ENCODE measurements at regions not wholly inside any gene's neighbourhood (a gene's known extent, or its start where the extent isn't known, plus 50 kb on each side); places are given as distances from the start of the nearest gene placed in this dataset.

DNA sequence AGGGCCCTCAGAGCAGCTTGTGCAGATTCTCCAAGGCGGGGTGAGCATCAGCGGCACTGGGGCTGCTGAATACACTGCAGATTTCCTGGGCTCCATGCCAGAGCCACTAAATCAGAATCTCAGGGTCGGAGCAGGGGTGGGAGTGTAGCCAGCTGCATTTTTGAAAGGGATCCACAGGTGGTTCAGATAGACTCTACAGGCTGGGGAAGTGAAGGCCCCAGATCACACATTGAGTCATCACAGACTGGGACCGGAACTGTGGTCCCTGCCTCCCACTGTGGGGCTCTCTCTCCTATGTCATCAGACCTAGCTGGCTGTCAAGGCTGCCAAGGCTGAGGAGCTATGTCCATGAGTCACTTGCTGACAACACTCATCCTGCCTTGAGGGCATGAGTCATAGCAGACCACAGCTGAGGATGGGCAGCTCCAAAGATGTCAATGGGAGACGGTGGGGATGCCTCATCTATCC, 162.3 kb upstream of the MAMLD1 start:
- Histone ChIP-seq H3K9ac (ENCODE audit: control insufficient read depth, insufficient read depth, low read length) (no peak overlapping the region), H3K79me2 (ENCODE audit: control insufficient read depth, insufficient read depth, low read length) (no peaks in the 10 kb centered on the region), H2AFZ (ENCODE audit: control insufficient read depth, low read depth, low read length) (no peak overlapping the region), H3K27ac (ENCODE audit: control insufficient read depth, insufficient read depth) (peak overlapping the region; percentile 11; the same call in 1 of the 2 replicates), H3K4me2 (ENCODE audit: control insufficient read depth, insufficient read depth) (no peak overlapping the region), H4K20me1 (ENCODE audit: control insufficient read depth, insufficient read depth) (no peaks in the 10 kb centered on the region), H3K27me3 (replicated peaks in 1 of 2; ENCODE audit: control insufficient read depth in 2 of 2, insufficient read depth in 2 of 2, low read length in 1 of 2) (no peaks in the 10 kb centered on the region), H3K4me3 (no peak overlapping the region), H3K9me3 (replicated peaks; ENCODE audit: control insufficient read depth, insufficient read depth, low read length) (no peaks in the 10 kb centered on the region), H3K4me1 (ENCODE audit: control insufficient read depth, insufficient read depth, low read length) (peaks cover 12% of the 10 kb centered on the region), H3K36me3 (ENCODE audit: control insufficient read depth in 2 of 2, insufficient read depth in 2 of 2, low read length in 1 of 2) (no peaks in the 10 kb centered on the region)
- peak; percentile 93 for ATAC-seq
- FAIRE-seq: peak; percentile 47
- intact Hi-C loops (cut with micrococcal nuclease; ENCODE audit: unreplicated experiment) (loop anchor here (10.0 kb wide), 1 partner anchor 236 kb away; no protein-coding TSS in a partner anchor), in situ Hi-C loops (cut with MboI) (no loop called here)
- no TSS peak for BruUV-seq (replicated peaks)
- DNase-seq (ENCODE audit: low read depth, low spot score): peak; percentile 54
- ChIA-PET POLR2A (interaction anchor here (0.6 kb wide), 1 partner anchor 41 kb away, joined by 4 read pairs; no protein-coding TSS in a partner anchor), RAD21 (ENCODE audit: unreplicated experiment) (no interaction called here), SMC1A (ENCODE audit: uncharacterized antibody, unreplicated experiment) (no interaction called here), CTCF (no interaction called here)
- 3% methylated on average over 5 of the region's 5 CpGs for WGBS (ENCODE audit: insufficient coverage, insufficient replicate concordance, low lambda C conversion rate, missing lambda C conversion rate)
- TF ChIP-seq EP300 (IDR thresholded peaks at IDR 0.05; ENCODE audit: borderline replicate concordance in 1 of 2, control insufficient read depth in 1 of 2, low read depth in 2 of 2, low read length in 2 of 2) (peak in 1 of 2 experiments; percentile 46; a peak in 1 of 4 replicates), JUNB (IDR thresholded peaks at IDR 0.05) (peak; percentile 88), ZZZ3 (IDR thresholded peaks at IDR 0.05; ENCODE audit: control insufficient read depth, insufficient read length, low read depth) (no peak), CHD4 (IDR thresholded peaks at IDR 0.05) (no peak), BCL11A (IDR thresholded peaks at IDR 0.05; ENCODE audit: low read depth, low read length) (peak; percentile 50; the same call in 1 of the 2 replicates), NFIC (IDR thresholded peaks at IDR 0.05; ENCODE audit: low read depth, low read length) (peak; percentile 73; the same call in 1 of the 2 replicates), BMI1 (IDR thresholded peaks at IDR 0.05; ENCODE audit: borderline replicate concordance) (no peak), PAX5 (IDR thresholded peaks at IDR 0.05; ENCODE audit: borderline replicate concordance, low read depth, low read length) (peak; percentile 98), ZNF217 (IDR thresholded peaks at IDR 0.05) (no peak), SIN3A (IDR thresholded peaks at IDR 0.05; ENCODE audit: low read depth, low read length) (no peak), CBX5 (IDR thresholded peaks at IDR 0.05; ENCODE audit: low read depth) (0 out of 2 replicates have a peak, but pooled peaks have one; percentile 25), CREB1 (IDR thresholded peaks at IDR 0.05; ENCODE audit: low read depth) (peak; percentile 77), IRF4 (IDR thresholded peaks at IDR 0.05; ENCODE audit: low read depth, low read length) (peak; percentile 76; the same call in 1 of the 2 replicates), ATF7 (IDR thresholded peaks at IDR 0.05; ENCODE audit: low read depth) (peak; percentile 41; the same call in 1 of the 2 replicates), GABPA (IDR thresholded peaks at IDR 0.05; ENCODE audit: low read depth) (no peak; the same call in 1 of the 2 replicates), MXI1 (IDR thresholded peaks at IDR 0.05; ENCODE audit: low read depth, low read length) (no peak), ETV6 (conservative IDR thresholded peaks at IDR 0.05 in 1 of 2, IDR thresholded peaks at IDR 0.05 in 1 of 2; ENCODE audit: borderline replicate concordance in 1 of 2, low read depth in 1 of 2) (peak in 1 of 2 experiments; percentile 72; a peak in 2 of 4 replicates), RUNX3 (IDR thresholded peaks at IDR 0.05; ENCODE audit: low read length) (peak; percentile 66)
- TF ChIP-seq, protein P1, sequence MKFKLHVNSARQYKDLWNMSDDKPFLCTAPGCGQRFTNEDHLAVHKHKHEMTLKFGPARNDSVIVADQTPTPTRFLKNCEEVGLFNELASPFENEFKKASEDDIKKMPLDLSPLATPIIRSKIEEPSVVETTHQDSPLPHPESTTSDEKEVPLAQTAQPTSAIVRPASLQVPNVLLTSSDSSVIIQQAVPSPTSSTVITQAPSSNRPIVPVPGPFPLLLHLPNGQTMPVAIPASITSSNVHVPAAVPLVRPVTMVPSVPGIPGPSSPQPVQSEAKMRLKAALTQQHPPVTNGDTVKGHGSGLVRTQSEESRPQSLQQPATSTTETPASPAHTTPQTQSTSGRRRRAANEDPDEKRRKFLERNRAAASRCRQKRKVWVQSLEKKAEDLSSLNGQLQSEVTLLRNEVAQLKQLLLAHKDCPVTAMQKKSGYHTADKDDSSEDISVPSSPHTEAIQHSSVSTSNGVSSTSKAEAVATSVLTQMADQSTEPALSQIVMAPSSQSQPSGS (IDR thresholded peaks at IDR 0.05; ENCODE audit: low read length): peak; percentile 71
- TF ChIP-seq, protein P2, sequence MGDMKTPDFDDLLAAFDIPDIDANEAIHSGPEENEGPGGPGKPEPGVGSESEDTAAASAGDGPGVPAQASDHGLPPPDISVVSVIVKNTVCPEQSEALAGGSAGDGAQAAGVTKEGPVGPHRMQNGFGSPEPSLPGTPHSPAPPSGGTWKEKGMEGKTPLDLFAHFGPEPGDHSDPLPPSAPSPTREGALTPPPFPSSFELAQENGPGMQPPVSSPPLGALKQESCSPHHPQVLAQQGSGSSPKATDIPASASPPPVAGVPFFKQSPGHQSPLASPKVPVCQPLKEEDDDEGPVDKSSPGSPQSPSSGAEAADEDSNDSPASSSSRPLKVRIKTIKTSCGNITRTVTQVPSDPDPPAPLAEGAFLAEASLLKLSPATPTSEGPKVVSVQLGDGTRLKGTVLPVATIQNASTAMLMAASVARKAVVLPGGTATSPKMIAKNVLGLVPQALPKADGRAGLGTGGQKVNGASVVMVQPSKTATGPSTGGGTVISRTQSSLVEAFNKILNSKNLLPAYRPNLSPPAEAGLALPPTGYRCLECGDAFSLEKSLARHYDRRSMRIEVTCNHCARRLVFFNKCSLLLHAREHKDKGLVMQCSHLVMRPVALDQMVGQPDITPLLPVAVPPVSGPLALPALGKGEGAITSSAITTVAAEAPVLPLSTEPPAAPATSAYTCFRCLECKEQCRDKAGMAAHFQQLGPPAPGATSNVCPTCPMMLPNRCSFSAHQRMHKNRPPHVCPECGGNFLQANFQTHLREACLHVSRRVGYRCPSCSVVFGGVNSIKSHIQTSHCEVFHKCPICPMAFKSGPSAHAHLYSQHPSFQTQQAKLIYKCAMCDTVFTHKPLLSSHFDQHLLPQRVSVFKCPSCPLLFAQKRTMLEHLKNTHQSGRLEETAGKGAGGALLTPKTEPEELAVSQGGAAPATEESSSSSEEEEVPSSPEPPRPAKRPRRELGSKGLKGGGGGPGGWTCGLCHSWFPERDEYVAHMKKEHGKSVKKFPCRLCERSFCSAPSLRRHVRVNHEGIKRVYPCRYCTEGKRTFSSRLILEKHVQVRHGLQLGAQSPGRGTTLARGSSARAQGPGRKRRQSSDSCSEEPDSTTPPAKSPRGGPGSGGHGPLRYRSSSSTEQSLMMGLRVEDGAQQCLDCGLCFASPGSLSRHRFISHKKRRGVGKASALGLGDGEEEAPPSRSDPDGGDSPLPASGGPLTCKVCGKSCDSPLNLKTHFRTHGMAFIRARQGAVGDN (IDR thresholded peaks at IDR 0.05): no peak
